ENCODE measurements at regions not wholly inside any gene's neighbourhood (a gene's known extent, or its start where the extent isn't known, plus 50 kb on each side); places are given as distances from the start of the nearest gene placed in this dataset.

GRCh38 chr3:103385961-103386656 lies 951.3 kb downstream of the ZPLD1 start:
- Histone ChIP-seq H3K36me3 (no peaks in the 10 kb centered on the region), H3K27me3 (no peaks in the 10 kb centered on the region), H3K27ac (no peak overlapping the region), H3K9me3 (no peaks in the 10 kb centered on the region), H3K4me3 (replicated peaks in 1 of 3) (no peak overlapping the region), H3K4me1 (no peaks in the 10 kb centered on the region)
- intact Hi-C loops (cut with DNase I), result no loop called here
- 63 to 69% methylated on average over 6 of the region's 6 CpGs for WGBS, 2 donors
- TF ChIP-seq CTCF (IDR thresholded peaks at IDR 0.05), result no peak
- no peak for TF ChIP-seq POLR2A (IDR thresholded peaks at IDR 0.05)
- DNase-seq, result no peak

- 53 to 94% methylated on average over 2 of the region's 2 CpGs for WGBS, 2 donors
- intact Hi-C loops (cut with DNase I), result no loop called here
- H3K4me1 ChIP-seq, result no peaks in the 10 kb centered on the region
These were observed 953.4 kb downstream of the ZPLD1 start for GRCh38 chr3:103388214-103388613.

DNA sequence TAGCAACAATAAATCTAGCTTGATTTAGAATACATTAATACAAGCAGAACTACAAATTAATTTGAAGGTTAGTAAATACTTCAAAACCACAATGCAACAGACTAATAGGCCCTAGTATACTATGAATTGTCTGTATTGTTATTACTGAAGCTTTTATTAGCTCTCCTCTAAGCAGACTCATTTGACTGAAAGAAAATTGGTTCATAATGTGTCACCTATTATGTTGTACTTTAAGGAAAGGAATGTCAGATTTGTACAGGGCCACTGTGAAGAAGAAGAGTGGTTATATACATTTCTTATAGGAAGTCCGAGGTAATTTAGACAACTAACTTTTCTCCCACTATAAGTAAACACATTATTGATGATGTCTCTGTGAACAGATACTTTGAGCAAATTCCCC lies 954.5 kb downstream of the ZPLD1 start:
- intact Hi-C loops (cut with DNase I), result no loop called here
- H3K27me3 ChIP-seq, result no peaks in the 10 kb centered on the region
- H3K4me1 ChIP-seq, result no peaks in the 10 kb centered on the region
- WGBS, 2 donors, result 78 to 87% methylated on average over 1 of the region's 1 CpG
- H3K9me3 ChIP-seq, result no peaks in the 10 kb centered on the region
- no peak overlapping the region for H3K27ac ChIP-seq
- DNase-seq, result no peak
- TF ChIP-seq POLR2A (IDR thresholded peaks at IDR 0.05) (no peak), CTCF (IDR thresholded peaks at IDR 0.05) (no peak)
- H3K4me3 ChIP-seq (replicated peaks in 1 of 3), result no peak overlapping the region
- no peaks in the 10 kb centered on the region for H3K36me3 ChIP-seq

More at GRCh38 chr3:103388214-103388613, 953.4 kb downstream of the ZPLD1 start:
- Histone ChIP-seq H3K27ac (no peak overlapping the region), H3K9me3 (no peaks in the 10 kb centered on the region), H3K27me3 (no peaks in the 10 kb centered on the region), H3K4me3 (replicated peaks in 1 of 3) (no peak overlapping the region), H3K36me3 (no peaks in the 10 kb centered on the region)
- DNase-seq, result no peak
- TF ChIP-seq CTCF (IDR thresholded peaks at IDR 0.05) (no peak), POLR2A (IDR thresholded peaks at IDR 0.05) (no peak)

GRCh38 chr3:103393395-103394186 lies 958.8 kb downstream of the ZPLD1 start:
- no peak for TF ChIP-seq CTCF (IDR thresholded peaks at IDR 0.05)
- TF ChIP-seq POLR2A (IDR thresholded peaks at IDR 0.05), result no peak
- 66 to 77% methylated on average over 4 of the region's 4 CpGs for WGBS, 2 donors
- H3K4me3 ChIP-seq (replicated peaks in 1 of 3), result no peak overlapping the region
- DNase-seq, result no peak
- H3K27ac ChIP-seq, result no peak overlapping the region
- intact Hi-C loops (cut with DNase I), result no loop called here
- H3K9me3 ChIP-seq, result no peaks in the 10 kb centered on the region
- no peaks in the 10 kb centered on the region for H3K4me1 ChIP-seq
- H3K36me3 ChIP-seq, result no peaks in the 10 kb centered on the region
- no peaks in the 10 kb centered on the region for H3K27me3 ChIP-seq

- H3K27me3 ChIP-seq, result no peaks in the 10 kb centered on the region
- no peak overlapping the region for H3K27ac ChIP-seq
- no peak overlapping the region for H3K4me3 ChIP-seq (replicated peaks in 1 of 3)
- intact Hi-C loops (cut with DNase I), result no loop called here
- H3K9me3 ChIP-seq, result no peaks in the 10 kb centered on the region
- no peaks in the 10 kb centered on the region for H3K36me3 ChIP-seq
- DNase-seq, result no peak
- 86 to 87% methylated on average over 2 of the region's 2 CpGs for WGBS, 2 donors
- H3K4me1 ChIP-seq, result no peaks in the 10 kb centered on the region
- TF ChIP-seq POLR2A (IDR thresholded peaks at IDR 0.05) (no peak), CTCF (IDR thresholded peaks at IDR 0.05) (no peak)
These were observed 968.4 kb downstream of the ZPLD1 start for GRCh38 chr3:103403191-103403590.
